Inflammatory macrophage treated with lipopolysaccharide for 4 hours (primary cell): ENCODE measurements at regions not wholly inside any gene's neighbourhood (a gene's known extent, or its start where the extent isn't known, plus 50 kb on each side); places are given as distances from the start of the nearest gene placed in this dataset.
A peak's percentile ranks its signal among the peaks of the same experiment; 100 is the strongest.

Experiments
- DNase-seq: peaks from one replicate; pipeline ENCODE4 v3.0.0-alpha.2; 2020

DNA sequence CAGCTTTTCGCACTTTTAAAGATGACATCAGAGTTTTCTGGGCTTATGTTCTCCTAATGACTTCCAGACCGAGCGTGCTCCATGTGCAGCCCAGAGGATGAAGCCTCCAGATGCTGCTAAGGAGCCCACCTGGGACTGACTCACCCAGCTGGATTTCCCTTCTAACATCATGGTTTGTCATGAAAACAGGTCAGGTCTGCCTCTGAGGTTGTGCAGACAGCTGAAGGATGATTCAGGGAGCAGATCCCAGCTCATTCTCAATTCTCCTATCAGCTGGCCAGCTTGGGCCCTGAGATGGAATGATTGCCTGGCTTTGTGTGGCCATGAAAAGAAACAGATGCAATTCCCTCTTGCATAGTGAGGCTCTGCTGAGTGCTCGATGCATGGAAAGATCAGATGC, 123.9 kb upstream of the DUSP10 start:
- no peak for DNase-seq

- no peak for DNase-seq
Observed at GRCh38 chr1:221863635-221864034, 121.7 kb upstream of the DUSP10 start.

DNA sequence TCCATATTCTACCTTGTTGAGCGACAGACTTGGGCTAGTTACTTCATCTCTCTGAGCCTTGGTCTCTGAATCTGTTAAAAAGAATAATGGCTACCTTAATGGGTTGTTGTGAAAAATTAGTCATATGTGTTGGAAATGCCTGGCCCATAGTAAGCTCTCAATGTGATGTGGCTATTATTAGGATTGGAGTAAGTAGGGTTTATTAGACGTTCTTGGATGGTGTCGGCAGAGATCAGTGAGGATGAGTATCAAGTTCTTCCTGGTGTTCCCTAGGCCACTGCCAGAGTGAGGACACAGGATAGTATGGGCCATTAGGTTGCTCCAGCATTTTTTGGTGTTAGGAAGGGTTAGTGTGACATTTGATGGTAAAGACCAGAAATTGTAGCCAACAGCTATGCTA, 121.1 kb upstream of the DUSP10 start:
- no peak for DNase-seq

DNA sequence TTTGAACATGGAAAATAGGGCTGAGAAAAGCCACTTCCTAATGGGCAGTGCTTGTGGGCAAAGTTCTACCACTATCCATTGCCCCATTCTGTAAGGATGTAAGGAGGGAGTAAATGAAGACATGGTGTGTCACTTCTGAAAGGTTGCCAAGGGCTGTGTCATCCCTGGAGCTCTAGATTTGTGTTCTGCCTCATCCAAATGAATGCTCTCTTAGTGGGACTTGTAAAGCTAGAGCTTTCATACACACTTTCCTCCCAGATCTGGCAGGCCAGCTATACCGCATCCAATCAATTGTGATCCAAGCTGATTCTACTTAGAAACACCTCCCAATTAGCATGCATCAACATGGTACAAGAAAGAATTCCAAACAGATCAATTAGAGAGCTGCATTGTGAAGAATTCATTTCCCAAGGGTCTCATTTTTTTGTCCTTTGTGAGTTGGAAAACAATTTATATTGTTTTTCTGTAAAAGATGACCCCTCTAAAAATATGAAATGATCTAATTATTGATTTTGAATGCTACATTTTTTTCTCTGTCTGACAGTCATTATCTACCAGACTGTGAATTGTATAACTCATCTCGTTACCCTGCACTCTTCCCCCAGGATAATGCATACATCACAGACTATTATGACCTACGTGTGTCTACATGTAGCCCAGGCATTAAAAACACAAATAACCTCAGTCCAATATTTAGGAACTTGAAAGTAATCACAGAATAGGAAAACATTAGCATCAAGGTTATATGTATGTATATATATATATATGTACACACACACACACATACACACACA, 117.1 kb upstream of the DUSP10 start:
- DNase-seq = no peak

DNA sequence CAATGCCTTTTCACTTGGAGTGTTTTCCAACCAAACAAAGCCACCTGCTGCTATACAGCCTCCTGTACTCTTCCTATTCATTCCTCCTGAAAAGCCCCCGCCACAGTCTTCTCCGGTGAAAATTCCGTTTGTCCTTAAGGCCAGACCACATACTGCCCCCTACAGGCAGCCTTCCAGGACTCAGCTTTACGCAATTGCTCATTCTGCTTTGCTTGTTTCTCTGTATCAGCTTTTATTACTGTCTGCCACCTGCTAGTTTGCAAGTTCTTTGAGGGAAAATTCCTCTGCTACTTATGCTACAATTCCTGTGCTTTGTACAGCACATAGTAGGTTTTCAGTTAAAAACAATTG, 115.2 kb upstream of the DUSP10 start:
- peak; percentile 10 for DNase-seq

- DNase-seq = no peak
Observed at GRCh38 chr1:221856228-221857093, 114.6 kb upstream of the DUSP10 start.

- DNase-seq = no peak
Observed at GRCh38 chr1:221855156-221855555, 113.3 kb upstream of the DUSP10 start.

DNA sequence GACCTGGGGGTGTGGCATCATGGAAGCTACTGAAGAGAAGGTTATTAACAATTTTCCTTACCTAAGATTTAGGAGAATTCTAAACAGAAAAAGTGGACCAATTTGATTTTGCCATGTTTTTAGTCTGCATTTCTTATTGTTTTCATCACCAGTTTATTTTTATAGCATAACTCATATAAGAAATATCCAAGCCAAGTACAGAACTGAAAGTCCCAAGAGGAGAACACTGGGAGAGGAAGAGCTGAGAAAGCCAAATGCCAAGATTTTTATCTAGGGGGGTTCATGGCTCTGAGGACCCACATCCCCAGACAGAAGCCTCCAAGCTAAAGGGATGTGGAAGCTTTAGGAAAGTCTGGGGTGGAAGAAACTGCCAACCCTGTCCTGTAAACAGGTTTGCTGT, 109.4 kb upstream of the DUSP10 start:
- no peak for DNase-seq

GRCh38 chr1:221850470-221851187, 108.7 kb upstream of the DUSP10 start:
- no peak for DNase-seq

DNA sequence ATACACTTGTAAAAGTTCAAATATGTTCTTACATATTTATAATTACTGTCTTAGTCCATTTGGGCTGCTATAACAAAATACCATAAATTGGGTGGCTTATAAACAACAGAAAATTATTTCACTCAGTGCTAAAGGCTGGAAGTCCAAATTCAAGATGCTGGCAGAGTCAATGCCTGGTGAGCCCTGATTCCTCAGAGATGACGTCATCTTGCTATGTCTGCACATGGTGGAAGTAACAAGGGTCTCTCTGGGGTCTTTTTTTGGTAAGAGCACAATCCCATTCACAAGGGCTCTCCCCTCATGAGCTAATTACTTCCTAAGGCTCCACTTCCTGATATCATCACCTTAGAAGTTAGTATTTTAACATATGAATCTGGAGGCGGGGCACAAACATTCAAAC, 108.0 kb upstream of the DUSP10 start:
- DNase-seq = no peak

- DNase-seq = no peak
Observed at GRCh38 chr1:221849110-221849509, 107.2 kb upstream of the DUSP10 start.

GRCh38 chr1:221847676-221848075, 105.8 kb upstream of the DUSP10 start:
- no peak for DNase-seq

DNA sequence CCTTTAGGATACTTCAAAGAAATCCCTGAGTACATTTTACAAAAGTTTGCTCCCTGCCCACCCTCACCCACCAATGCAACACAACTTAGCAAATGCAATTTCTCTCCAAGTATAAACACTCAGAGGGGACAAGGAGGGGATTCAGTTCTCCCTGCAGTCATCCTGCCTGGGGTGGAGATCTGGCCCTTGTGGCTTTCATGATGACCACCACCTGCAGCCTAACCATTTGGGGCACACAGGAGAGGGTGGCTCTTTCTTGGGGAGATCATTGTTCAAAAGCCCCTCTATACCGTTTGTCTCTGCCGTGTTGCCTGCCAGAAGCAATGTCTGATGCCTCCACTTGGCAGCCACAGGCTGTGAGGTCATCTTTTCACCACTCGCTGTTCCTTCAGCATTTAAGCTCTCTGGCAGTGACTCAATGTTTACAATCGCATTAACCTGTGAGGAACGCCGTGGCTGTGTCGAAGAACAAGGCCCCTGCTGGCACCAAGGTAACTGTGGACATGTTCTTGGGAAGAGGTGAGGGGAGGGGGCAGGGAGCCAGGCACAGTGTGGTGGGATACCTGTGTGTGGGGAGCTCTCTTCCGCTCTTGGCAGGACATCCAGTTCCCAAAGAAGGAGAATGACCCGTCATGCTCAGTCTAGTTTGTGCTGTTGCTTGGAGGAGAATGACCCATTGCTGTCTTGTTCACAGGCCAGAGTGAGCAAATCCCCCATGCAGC, 103.9 kb upstream of the DUSP10 start:
- DNase-seq = no peak

DNA sequence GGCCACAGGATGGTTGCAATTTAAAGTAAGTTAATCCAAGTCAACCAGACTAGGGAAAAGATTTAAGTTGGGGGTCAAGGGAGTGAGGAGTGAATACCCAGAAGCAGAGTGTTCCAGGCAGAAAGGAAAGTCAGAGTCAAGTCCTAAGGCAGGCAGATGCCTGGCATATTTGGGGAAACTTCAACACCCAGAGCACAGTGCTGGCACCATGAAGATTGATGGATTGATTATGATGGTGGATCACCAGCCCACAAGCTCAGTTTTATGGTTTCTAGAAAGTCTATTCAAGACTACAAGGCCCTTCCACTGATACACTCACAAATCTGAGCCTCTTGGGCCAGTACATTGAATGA, 100.1 kb upstream of the DUSP10 start:
- no peak for DNase-seq

DNA sequence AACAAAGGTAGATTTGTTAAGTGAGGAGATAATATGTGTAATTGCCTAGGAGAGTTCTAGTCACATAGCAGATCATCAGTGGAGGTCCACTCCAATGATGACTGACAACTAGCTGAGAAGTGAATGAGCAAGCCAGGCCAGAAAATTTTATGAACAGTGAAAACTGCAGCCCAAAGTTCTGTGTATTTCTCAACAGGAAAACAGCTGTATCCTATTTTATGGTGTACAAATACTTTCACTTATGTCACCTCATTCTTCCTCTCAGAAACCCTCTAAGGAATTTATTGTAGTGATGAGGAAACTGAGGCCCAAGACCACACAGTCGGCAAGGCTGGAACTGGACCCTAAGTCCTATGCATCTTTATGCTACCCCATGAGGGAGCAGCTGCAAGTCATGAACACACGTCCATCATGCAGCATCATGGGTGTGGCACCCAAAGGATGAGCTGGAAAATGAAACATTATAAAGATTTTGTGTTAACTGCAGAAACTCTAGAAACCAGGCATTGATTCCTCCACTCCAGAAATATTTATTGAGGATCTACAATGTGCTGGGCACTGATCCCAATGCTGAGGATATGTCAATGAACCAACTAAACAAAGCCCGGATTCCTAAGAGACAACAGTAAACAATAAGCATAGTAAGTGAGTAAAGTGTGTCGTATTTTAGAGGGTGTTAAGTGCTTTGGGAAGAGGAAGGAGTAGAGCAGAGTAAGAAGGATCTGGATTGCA, 99.5 kb upstream of the DUSP10 start:
- DNase-seq = peak; percentile 26

GRCh38 chr1:221840511-221841243, 98.8 kb upstream of the DUSP10 start:
- DNase-seq = no peak

DNA sequence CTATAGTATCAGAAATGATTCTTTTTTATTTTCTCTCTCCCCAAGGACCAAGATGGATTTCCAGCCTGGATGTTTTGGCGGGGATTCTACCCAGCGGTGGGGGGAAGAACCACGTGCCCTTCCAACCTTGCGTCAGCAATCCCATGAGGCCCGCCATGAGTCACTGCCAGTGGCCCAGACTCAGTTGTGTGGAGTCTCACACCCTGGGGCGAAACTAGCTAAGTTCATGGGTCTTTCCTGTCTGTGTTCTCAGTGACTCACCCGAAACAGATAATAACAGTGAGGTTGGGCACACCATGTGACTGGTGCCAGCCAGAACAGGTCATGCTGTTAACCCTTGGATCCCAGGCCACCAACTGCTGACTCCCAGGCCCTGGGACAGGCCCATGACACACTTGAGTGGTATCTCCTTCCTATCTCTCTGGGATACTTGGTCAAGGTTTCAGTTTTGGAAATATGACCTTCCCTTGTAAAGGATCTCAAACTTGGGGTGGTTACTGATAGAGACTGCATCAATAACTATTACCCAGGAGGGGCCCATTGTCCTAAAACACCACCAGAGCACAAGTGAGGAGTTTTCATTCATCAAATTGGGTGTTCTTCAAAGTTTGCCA, 98.0 kb upstream of the DUSP10 start:
- peak; percentile 84 for DNase-seq

GRCh38 chr1:221839321-221839720, 97.4 kb upstream of the DUSP10 start:
- no peak for DNase-seq

- DNase-seq = peak; percentile 48
Observed at GRCh38 chr1:221837896-221838295, 96.0 kb upstream of the DUSP10 start.

DNA sequence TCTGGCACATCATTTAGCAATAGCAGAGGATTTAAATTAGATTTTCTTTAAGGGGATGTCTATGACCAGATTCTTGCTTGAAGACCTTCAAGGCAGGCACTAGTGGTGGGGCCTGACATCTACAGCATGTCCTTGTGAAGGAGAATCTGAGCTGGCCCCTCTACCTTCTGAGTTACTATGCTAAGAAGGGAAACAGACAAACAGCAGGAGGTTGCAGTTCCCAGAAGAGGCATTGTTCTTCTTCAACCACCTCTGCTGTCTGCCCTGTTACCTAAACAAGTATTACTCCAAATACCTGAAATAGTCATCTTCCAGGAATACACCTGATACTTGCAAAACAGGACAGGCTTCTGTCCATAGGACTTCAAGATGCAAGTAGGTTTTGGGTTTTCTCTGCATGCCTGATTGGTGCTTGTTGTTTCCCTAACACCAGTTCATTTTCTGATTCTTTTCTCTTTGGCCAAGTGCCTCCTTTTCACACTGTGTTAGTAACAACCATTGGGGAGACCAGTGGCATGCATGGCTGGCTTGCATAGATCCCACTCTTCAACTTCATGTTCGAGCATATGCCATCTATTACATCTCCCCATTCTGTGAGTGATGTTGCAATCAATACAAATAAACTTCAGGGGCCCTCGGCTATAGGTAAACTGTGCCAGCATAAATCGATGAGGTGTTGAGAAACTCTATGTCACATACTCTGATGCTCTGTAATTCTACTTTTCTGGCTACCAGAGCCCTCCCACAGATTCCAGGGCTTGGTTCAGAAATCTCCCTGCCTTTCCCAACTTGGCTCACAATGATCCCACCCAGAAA, 93.0 kb upstream of the DUSP10 start:
- DNase-seq = no peak
